ENCODE measurements at regions not wholly inside any gene's neighbourhood (a gene's known extent, or its start where the extent isn't known, plus 50 kb on each side); places are given as distances from the start of the nearest gene placed in this dataset.

- no peak for TF ChIP-seq CTCF (IDR thresholded peaks at IDR 0.05)
- TF ChIP-seq POLR2A (IDR thresholded peaks at IDR 0.05), result no peak
These were observed 136.7 kb upstream of the ATP2B1 start for GRCh38 chr12:89845366-89845765.
